NCI-H2081 (cell line): ENCODE measurements at regions not wholly inside any gene's neighbourhood (a gene's known extent, or its start where the extent isn't known, plus 50 kb on each side); places are given as distances from the start of the nearest gene placed in this dataset.

Experiments
- DNase-seq, 2 experiments: peaks; one replicate each; lab custom pipeline; 2025; lab: John Stamatoyannopoulos, UW

DNA sequence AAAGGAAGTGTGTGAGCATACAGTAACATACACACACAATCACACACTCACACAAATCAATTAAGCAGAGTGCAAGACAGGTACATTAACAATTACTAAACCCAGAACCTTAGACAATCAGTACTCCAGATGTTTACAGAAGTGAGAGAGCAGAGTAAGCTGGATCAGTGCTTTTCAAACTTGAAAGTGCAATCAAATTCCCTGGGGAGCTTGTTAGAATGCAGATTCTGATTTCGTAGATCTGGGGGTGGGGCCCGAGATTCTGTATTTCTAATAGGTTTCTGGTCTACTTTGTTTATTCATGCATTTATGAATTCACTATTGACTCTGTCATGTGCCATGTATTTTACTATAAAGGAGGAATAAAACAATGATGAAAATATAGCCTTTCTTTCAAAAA lies 179.6 kb upstream of the PHYHIPL start:
- DNase-seq = no peak

DNA sequence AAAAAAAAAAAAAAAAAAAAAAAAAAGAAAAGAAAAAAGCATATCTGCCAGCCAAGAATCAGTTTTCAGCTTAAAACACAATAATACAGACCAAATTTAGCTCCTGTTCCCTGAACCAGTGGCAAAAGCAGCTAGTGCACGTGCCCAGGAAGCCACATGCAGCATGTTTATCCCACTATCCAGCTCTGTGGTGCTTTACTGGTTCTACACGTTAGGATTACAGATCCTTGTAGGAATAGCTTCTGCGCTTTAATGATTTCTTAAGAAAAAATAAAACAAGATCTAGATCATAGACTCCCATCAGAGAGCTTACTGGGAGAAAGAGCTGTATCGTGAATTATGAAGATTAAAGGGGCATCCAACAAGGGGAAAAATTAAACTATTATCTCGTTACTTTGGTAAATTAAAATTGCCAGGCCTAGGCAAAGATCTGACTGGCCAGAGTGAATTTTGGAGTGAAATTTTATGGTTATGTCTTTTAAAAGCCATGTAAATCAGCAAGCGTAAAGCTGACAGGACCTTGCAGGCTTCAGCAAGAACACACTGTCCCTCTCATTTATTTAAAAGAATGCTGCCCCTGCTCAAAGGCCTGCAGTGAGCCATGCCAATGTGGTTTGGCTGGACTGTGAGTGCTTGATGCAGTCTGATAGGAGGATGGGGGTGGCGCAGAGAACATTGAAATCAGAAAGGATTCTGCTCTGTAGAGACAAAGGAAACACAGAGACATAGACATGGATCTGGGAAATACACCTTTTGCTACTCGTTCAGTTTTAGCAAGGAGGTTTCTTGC lies 177.3 kb upstream of the PHYHIPL start:
- DNase-seq = no peak

DNA sequence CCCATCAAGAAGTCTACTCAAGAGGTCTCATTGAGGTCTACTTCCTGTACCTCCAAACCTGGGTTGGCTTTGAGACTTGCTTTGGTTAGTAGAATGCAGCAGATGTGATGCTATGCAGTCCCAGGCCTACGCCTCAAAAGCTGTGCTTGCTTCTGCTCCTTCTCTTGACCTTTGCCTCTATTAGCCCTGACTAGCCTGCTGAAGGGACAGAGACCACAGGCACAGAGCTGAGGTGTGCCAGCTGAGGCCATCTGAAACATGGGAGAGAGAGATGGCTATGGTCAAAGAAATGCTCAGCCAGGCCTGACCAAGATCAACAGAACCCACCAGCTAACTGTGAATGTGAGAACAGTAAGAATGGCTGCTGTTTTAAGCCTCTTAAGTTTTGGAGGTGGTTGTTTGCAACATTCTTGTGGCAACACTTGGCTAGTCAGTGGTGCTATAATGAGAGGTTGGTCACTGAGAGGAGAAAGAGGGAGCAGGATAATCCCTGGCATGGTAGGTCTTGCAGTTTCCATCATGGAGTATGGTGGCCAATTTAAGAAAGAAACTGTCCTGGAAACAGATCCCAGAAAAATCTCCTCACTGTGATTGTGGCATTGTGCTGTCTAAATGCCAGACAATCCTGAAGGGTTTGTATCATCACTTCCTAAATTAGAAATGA lies 176.1 kb upstream of the PHYHIPL start:
- no peak for DNase-seq

DNA sequence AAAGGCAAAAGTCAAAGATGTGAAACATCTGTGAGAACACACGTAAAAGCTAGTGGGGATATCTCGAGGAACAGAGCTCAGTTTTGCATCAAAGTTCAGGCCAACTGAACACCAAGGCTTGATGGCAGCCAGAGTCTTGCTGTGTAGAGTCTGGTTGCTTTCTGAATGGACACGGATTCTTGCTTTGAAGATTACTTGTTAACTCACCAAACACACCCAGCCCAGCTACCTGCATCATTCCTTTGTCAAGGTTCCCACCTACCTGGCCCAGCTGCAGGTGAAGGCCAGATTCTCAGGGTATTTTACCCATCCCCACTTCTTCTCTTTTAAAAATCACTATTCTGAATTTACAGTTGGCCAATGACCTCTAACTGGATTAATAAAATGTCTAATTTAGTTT lies 174.4 kb upstream of the PHYHIPL start:
- DNase-seq = no peak

DNA sequence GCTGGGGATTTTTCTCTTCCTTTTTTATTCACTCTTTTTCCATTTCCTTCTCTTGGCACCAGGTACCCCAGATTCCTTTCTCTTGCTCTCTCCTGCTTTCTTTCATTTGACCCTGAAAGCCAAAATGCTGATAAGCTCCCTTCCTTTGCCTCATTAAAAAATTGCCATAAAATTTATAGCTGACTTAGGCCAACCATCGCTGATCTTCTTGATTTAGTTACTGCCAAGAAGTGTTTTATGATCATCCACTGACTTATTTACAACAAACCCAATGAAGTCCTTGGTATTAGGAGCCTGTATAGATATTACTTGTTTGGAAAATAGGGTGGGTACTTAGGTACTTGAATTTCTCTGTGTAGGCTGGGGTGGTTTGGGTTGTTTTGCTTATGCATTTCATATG lies 173.2 kb upstream of the PHYHIPL start:
- no peak for DNase-seq

DNA sequence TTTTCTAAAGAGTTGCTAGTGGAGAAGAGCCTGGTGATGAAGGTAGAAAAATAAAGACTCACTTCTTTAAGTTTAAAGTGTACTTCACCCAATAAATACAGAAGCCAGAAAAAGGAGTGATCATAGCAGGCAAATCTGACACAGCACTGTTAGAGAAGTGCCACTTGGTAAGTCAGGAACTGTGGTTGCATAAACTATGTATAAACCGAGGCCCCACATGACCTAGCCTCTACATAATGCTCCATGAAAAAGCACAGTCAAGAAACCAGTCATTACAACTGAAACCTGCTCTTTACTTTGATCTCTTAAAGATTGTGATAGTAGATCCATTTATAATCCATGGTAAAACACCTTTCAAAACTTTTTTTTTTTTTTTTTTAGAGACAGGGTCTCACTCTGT lies 172.1 kb upstream of the PHYHIPL start:
- DNase-seq = no peak

DNA sequence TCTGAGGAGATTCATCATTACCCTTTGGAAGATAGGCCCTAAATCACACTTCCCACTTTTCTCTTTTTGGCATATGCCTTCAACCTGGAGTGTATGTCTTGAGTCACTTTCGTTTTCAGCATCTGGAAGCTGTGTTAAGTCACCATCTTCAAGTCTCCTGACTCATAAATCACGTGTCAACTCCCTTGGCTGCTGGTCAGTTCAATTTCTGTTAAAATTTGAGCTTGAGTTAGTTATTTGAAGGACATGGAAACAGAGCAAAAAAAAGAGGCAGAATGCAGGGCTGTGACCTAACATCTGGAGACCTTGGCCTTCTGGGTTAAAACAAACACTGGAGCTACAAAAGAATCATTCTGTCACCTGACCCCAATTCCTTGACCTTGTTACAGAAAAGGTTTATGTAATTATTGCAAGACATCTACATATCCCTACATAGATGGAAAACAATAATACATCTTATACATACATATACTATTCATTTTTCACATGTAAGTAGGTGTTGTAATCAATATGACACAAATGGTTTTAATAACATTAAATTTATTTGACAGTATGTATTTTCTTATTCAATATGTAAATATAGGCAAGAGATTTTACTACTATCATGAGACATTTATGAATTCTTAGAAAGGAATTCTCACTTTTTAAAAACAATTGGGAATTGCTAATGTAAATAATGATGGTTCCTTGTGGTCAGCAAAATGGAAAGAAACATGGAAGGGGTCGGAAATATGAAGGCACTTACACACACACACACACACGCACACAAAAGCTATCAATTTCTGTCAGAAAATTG lies 169.7 kb upstream of the PHYHIPL start:
- no peak for DNase-seq

DNA sequence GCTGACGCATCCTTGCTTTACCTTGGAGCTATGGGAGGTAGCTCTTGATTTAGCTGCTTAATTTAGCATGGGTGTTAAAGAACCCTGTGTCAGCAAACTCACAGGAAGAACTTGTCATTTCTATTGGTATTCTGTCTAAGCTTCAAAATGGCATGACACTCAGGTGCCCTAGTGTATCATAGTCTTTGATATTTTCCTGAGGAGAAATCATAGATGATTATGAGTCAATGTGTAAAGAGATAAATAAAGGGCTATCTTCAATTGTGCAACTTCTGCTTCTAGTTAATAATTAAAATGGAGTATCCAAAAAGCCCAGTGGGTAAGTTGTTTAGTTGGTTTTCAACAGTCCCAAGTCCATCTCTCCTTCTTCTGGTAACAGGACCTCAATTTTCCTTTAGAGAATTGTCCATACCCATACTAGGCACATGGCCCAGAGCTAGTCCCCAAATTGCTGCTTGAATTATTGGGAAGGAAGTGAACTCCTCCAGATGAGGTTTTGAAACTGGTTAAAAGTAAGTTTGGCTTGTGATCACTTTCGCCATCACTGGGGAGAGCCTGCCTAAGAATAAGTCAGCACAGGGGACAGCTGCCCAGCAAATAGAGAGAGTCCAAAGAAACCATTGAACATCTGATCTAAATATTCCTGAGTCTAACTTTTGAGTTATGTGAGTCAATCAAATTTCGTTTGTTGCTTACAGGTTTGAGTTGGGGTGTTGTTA lies 169.0 kb upstream of the PHYHIPL start:
- no peak for DNase-seq

DNA sequence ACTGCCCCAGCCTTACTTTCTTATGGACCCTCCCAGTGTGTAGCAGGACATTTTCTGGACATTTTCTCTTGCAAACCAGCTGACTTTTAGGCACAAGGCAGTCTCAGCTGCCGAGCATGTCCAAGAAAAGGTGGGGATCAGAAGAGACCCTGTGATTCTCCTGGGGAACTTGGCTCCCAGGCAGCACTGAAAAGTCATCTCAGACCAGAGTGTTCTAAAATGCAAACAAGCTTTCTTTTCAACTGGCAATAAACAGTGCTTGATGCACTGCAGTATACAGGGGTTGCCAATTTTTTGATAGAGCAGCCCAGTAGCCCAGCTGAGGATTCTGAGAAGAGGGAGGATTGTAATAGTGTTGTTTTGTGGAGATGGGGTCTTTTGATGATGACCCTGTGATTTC lies 168.0 kb upstream of the PHYHIPL start:
- no peak for DNase-seq

DNA sequence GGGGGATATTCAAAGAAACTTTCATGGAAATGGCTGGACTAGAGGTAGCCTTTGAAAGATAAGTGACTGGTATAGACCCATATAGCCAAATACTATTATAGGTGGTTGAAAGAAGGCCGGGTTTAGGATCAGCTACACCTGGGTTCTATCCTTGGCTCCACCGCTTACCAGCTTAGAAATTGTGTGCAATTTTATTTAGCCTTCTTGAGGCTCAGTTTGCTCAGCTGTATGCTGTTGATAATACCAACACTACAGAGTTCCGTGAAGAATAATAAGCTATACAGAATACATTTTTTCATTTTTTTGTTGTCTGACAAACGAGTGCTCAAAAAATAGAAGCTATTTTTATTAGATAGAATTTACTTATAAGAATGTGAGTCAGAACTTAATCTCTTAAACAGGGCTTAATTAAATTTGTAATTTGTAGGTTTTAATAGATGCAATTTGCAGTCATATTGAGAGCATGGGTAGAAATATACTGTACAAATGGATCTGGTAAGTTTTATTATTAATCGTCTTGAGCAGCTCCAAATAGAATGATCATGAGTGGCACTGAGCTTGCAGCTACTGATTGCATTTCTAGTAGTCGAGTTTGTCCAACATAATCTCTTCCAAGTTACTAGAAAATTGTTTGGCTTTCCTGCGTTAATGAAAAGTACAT lies 164.3 kb upstream of the PHYHIPL start:
- DNase-seq = no peak

DNA sequence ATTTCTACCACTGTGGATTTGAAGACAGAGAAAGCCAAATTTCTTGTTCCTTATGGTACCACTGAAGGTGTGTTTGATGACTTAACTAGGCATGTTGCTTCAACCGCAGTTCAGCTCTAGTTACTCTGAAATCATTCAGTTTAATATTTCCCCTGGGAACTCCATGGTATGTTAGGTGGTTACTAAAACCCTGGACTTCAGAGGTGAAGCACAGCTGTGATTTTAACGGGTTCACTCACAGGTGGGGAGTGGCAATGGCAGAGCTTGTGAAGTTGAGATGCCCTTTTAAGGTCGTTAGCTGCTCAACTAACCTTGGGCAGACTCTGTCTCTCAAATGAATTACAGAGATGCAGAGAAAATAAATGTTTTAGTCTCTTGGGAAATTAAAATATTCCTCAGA lies 163.6 kb upstream of the PHYHIPL start:
- no peak for DNase-seq

DNA sequence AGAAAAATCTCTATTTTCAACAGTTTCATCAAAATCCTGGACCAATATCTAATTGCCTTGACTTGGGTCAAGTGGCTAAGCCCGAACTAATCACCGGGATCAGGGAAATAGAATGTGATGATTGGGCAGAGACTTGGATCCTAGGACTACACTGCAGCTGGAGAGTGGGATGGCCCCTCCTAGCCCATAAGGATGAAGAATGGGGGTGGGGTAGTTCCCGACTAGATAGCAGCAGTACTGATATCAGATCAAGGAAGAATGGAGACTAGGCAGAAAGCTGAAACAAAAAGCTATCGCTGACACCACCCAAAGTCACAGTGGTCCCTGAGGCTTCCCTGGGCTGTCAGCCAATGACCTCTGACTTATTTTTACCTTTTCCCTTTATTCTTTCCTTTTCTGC lies 160.4 kb upstream of the PHYHIPL start:
- no peak for DNase-seq

DNA sequence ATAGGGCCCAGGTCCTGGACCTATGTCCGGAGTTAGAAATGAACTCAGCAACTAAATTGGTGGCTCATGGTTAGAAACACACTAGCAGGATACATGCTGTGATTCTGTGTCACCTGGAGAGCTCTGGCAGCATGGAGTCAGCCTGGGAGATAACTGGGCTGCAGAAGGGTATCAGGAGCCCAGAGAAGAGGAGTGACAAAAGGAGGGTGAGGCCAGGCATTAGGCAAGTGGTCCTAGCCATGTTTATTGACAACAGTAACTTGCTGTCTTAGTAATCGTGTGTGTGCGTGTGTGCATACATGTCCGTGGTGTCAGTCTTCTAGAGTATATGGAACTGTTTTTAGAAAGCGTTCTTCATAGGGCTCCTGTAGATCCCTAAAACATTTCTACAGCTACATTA lies 157.5 kb upstream of the PHYHIPL start:
- DNase-seq = no peak

DNA sequence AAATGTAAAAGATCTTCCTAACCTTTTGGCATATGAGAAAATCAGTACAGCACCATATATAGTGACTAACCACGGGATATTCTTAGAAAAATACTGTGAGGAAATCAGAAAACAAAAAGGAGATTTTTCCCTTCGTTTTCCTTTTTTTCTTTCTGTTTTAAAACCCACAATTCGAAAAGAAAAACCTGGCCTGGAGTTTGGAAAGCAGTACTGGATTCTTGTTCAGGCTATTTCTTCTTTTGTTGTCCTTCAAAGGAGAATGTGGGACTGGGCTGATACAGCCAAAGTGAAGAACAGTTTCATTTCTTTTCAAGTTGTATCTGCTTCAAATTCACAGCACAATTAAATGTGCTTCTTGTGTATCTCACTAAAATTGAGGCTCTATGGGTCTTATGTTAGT lies 156.8 kb upstream of the PHYHIPL start:
- no peak for DNase-seq

DNA sequence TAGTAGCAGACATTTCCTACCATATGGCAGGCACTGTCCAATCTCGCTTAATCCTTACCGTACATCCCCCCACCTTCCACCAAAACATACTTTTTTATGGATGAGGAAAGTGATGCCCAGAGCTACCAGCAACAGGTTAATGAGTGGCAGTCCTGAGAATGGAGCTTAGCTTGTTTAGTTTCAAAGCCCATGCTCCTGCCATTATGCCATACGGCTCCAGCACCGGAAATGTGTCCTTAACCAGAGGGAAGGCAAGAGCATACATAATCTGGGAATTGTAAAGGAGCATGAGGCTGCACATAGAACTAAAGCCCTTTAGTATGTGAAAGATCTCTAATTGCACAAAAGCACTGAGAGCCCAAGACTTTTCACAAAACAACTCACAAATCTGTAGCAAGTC lies 155.9 kb upstream of the PHYHIPL start:
- DNase-seq = no peak

DNA sequence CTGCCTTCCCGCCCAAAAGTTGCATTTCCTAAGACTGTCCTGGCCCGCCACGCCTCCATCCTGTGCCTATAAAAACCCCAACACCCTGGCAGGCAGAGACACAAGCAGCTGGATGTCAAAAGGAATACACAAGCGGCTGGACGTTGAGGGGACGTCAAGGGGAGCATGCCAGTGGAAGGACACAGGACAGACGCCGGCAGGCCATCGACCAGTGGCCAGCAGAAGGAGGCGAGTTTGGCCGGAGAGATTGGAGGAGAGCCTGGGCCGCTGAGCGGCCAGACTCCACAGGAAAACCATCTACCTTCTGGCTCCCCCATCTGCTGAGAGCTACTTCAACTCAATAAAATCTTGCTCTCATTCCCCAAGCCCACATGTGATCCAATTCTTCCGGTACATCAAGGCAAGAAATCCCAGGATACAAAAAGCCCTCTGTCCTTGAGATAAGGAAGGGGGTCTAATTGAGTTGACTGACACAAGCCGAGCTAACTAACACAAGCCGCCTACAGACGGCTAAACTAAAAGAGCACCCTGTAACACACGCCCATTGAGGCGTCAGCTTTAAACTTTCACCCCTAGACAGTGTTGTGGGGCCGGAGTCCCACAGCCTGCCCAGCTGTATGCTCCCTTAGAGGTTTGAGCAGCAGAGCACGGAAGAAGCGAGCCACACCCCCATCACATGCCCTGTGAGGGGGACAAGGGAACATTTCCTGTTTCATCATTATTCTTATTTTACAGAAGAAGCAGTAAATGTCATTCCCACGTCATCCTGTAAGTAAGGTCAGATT lies 150.3 kb upstream of the PHYHIPL start:
- no peak for DNase-seq

DNA sequence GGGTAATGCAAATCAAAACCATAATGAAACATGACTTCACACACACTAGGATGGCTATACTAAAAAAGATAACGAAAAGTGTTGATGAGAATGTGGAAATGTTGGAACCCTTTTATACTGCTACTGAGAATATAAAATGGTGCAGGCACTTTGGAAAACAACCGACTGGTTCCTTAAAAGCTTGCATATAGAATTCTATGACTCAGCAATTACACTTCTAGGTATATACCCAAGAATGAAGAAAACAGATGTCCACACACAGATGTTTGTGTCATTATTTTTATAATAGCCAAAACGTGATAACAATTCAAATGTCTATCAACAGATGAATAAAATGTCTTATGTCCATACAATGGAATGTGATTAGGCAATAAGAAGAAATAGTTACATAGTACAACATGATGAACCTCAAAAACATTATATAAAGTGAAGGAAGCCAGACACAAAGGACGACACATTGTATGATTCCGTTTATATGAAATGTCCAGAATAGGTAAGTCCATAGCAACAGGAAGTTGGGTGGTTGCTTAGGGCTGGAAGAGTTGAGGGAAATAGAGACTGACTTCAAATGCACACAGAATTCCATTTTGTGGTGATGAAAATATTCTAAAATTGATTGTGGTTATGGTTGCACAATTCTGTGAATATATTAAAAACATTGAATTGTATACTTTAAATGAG lies 148.3 kb upstream of the PHYHIPL start:
- no peak for DNase-seq

DNA sequence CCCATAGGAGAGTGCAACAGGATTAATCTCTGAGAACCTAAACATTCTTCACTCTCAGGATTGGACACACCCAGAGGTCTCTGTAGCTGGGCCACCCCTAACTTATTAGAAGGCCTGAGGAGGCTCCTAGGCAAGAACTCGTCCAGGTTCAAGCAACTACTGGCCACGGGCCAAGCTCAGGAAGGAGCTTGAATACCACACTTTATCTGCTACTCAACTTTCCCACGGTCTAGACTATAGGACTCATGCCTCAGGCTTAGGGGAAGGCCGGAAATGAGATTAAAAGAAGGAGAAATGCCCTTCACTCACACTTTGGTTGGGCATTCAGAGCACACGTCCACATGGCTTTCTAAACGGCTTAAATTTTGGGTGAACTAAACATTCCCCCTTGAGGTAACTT lies 142.8 kb upstream of the PHYHIPL start:
- DNase-seq = no peak

DNA sequence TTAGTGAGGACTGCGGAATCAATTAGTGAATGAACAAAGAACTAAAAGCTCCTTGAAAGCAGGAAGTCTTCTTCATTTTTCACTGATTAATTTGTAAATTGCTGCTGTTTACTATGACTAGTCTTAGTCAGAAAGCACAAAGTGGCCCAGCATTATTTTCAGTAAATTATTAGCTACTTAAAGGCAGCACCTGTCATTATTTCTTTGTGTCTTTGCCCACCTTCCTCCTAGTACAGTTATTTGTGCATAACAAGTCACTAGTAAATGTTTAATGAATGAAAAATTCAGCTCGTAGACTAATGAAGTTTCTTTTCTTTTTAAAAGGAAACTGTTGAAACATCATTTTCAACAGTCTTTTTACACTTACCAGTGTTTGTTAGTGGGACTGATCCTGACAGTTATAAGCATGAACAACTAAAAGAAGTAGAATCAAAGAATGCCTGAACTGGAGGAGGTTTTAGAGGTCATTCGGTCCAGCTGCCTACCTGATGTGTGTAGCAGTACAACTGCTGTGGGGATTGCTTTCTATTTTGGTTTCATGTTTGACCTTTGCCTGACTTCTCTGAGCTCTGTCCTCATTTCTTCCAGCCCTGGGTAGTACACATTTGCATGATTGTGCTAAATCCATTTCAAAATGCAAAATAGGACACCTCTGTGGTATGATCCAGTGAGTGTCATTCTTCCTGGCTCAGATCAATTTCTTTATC lies 140.0 kb upstream of the PHYHIPL start:
- DNase-seq = no peak

DNA sequence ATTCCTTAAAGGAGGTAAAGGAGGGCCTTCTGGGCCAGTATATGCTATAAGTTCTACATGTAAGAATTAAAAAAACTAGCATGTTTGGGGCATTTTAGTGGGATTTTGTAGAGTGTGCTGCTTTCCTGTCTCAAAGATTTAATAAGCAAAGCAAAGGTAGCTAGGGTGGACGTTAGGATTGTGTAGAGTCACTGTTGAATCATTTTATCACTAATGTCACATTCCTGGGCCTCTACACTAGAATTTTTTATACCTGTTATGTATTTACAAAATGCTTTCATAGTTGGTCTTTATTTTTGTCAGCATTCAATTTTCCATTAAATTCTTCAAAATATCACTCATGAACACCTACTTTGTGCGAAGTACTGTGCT lies 139.4 kb upstream of the PHYHIPL start:
- no peak for DNase-seq
